OCI-LY1 (cell line): ENCODE measurements at regions not wholly inside any gene's neighbourhood (a gene's known extent, or its start where the extent isn't known, plus 50 kb on each side); places are given as distances from the start of the nearest gene placed in this dataset.

Experiments used
- EZH2 ChIP-seq: fragments of 200-600 bp; sonication (generic), shearing (Covaris generic); IDR thresholded peaks from 2 replicates; pipeline ENCODE4 v1.8.0; 2017; ENCODE audit warnings: borderline replicate concordance, mixed run types, mild to moderate bottlenecking, antibody characterized with exemption, low read length, moderate library complexity, mixed read lengths
- TF ChIP-seq, protein P1 (sequence below): fragments of 200-600 bp; sonication (generic), shearing (Covaris generic); IDR thresholded peaks from 2 replicates; pipeline ENCODE4 v1.5.1; 2017; ENCODE audit warnings: mild to moderate bottlenecking, antibody characterized with exemption, low read length, moderate library complexity, mixed read lengths

DNA sequence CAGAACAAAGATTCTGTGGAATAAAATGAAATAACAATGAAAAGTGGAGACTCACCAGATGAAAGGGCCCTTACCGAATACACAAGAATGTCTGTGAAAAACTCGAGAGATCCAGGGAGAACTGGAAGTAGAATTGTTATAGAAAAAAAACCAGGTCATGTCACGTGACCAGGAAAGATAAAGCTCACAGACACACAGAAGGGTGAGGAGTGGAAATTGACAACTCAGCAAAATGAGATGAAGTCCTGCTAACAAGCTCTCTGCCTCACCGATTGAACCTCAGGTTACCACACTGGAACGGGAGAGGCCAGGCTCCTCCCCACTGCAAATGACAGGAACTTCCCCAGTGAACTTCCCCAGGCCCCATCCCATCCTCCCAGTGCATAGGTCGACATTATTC is 1618.0 kb upstream of the PCDH10 start:
- TF ChIP-seq, protein P1, sequence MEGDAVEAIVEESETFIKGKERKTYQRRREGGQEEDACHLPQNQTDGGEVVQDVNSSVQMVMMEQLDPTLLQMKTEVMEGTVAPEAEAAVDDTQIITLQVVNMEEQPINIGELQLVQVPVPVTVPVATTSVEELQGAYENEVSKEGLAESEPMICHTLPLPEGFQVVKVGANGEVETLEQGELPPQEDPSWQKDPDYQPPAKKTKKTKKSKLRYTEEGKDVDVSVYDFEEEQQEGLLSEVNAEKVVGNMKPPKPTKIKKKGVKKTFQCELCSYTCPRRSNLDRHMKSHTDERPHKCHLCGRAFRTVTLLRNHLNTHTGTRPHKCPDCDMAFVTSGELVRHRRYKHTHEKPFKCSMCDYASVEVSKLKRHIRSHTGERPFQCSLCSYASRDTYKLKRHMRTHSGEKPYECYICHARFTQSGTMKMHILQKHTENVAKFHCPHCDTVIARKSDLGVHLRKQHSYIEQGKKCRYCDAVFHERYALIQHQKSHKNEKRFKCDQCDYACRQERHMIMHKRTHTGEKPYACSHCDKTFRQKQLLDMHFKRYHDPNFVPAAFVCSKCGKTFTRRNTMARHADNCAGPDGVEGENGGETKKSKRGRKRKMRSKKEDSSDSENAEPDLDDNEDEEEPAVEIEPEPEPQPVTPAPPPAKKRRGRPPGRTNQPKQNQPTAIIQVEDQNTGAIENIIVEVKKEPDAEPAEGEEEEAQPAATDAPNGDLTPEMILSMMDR = no peak
- no peak for TF ChIP-seq EZH2
